Colonic mucosa (tissue), 4 donors: ENCODE measurements at regions not wholly inside any gene's neighbourhood (a gene's known extent, or its start where the extent isn't known, plus 50 kb on each side); places are given as distances from the start of the nearest gene placed in this dataset.

ENCODE experiments used
- DNase-seq: peaks from one replicate; pipeline ENCODE4 v3.0.0-alpha.2; 2020
- H3K27ac ChIP-seq: fragments of 200-600 bp; one replicate; pipeline ENCODE4 v1.8.0; 2021
- H3K27me3 ChIP-seq: fragments of 200-600 bp; one replicate; pipeline ENCODE4 v1.8.0; 2021
- H3K36me3 ChIP-seq: fragments of 200-600 bp; one replicate; pipeline ENCODE4 v1.8.0; 2021
- H3K4me1 ChIP-seq: fragments of 200-600 bp; one replicate; pipeline ENCODE4 v1.8.0; 2021; ENCODE audit warnings: mild to moderate bottlenecking
- H3K4me3 ChIP-seq: fragments of 200-600 bp; one replicate; pipeline ENCODE4 v1.8.0; 2021
- H3K9ac ChIP-seq, 2 donors: one replicate each; pipeline ENCODE4 v1.7.0; 2013; ENCODE audit warnings: control low read depth in 2 of 2, low read depth in 2 of 2, low read length in 2 of 2
- H3K9me3 ChIP-seq: fragments of 200-600 bp; one replicate; pipeline ENCODE4 v1.8.0; 2021
- intact Hi-C: fragments of 100-400 bp; cut with DNase I; formaldehyde crosslinking; loops from one replicate; pipeline ENCODE4 v1.14.1; 2022
- TF ChIP-seq, protein P1 (sequence below): fragments of 200-600 bp; IDR thresholded peaks from one replicate; pipeline ENCODE4 v1.8.0; 2022; ENCODE audit warnings: antibody characterized with exemption, mild to moderate bottlenecking
- donor health status: healthy.
- donor health status: DM: no; HTN: no; CAD: no.
- donor health status: DM: no; HTN: no; CAD: no.

DNA sequence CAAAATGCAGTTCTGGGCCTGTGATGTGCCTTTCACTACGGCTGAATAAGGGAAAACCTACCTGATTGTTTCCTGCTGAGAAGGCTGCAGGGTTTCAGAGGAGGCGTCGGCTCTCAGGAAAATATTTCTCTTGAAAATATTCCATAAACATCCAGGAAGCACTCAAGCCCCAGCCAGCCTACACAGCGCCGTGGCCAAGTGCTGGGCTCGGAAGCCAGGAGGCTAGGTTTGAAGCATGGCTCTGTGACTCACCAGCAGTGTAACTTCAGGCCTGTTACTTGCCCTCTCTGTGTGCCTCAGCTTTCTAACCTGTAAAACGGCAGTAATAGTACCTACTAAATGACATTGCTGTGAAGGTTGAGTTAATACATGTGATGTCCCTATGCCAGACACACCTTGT, 399.1 kb downstream of the GATA3 start:
- Histone ChIP-seq H3K9me3 (no peaks in the 10 kb centered on the region), H3K27me3 (no peaks in the 10 kb centered on the region), H3K27ac (no peak overlapping the region), H3K9ac (no peak overlapping the region), H3K4me3 (no peak overlapping the region), H3K36me3 (no peaks in the 10 kb centered on the region), H3K4me1 (no peaks in the 10 kb centered on the region)
- TF ChIP-seq, protein P1, sequence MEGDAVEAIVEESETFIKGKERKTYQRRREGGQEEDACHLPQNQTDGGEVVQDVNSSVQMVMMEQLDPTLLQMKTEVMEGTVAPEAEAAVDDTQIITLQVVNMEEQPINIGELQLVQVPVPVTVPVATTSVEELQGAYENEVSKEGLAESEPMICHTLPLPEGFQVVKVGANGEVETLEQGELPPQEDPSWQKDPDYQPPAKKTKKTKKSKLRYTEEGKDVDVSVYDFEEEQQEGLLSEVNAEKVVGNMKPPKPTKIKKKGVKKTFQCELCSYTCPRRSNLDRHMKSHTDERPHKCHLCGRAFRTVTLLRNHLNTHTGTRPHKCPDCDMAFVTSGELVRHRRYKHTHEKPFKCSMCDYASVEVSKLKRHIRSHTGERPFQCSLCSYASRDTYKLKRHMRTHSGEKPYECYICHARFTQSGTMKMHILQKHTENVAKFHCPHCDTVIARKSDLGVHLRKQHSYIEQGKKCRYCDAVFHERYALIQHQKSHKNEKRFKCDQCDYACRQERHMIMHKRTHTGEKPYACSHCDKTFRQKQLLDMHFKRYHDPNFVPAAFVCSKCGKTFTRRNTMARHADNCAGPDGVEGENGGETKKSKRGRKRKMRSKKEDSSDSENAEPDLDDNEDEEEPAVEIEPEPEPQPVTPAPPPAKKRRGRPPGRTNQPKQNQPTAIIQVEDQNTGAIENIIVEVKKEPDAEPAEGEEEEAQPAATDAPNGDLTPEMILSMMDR: no peak
- no peak for DNase-seq
- intact Hi-C loops: no loop called here

DNA sequence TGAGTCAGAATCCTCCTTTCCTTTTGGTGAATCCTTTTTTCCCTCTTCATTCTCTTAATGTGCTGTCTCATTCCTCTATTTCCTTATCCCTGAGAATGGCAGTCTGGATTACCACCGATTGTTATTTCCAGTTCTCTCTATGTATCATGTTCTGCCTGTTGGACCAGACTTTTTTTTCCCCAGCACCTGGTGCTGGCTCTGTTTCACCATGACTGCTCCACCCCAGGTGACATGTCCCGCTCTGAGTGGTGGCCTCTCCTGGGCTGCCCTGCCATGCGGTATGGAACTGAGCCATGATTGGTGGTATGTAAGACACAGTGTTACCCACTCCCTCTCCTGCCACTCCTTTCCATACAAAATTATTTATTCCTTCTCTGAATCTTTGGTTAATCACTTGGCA, 399.9 kb downstream of the GATA3 start:
- no peaks in the 10 kb centered on the region for H3K9me3 ChIP-seq
- TF ChIP-seq, protein P1: no peak
- intact Hi-C loops: no loop called here
- H3K4me3 ChIP-seq: no peak overlapping the region
- H3K27ac ChIP-seq: no peak overlapping the region
- no peaks in the 10 kb centered on the region for H3K36me3 ChIP-seq
- H3K27me3 ChIP-seq: no peaks in the 10 kb centered on the region
- no peak overlapping the region for H3K9ac ChIP-seq
- no peaks in the 10 kb centered on the region for H3K4me1 ChIP-seq
- DNase-seq: no peak

DNA sequence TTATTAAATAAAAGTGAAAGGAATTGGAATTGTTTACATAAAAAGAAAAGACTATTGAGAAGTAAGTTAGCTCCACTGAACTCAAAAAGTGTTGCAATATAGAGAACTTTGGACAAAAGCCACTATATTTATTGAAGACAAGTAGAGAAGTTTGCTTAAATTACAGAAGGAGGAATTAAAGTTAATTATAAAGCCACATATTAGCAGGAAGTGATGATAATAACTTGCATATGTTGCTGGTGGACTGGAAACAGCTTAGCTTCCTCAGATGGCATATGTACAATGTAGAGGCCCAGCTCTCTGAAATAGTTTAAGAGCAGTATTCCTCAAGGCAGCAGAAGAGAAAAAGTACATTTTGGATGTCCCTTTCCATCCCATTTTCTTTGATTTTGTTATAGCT, 400.7 kb downstream of the GATA3 start:
- no peaks in the 10 kb centered on the region for H3K4me1 ChIP-seq
- no peaks in the 10 kb centered on the region for H3K36me3 ChIP-seq
- H3K27me3 ChIP-seq: no peaks in the 10 kb centered on the region
- H3K4me3 ChIP-seq: no peak overlapping the region
- H3K9me3 ChIP-seq: no peaks in the 10 kb centered on the region
- TF ChIP-seq, protein P1: no peak
- H3K27ac ChIP-seq: no peak overlapping the region
- no peak overlapping the region for H3K9ac ChIP-seq
- intact Hi-C loops: no loop called here
- DNase-seq: no peak

DNA sequence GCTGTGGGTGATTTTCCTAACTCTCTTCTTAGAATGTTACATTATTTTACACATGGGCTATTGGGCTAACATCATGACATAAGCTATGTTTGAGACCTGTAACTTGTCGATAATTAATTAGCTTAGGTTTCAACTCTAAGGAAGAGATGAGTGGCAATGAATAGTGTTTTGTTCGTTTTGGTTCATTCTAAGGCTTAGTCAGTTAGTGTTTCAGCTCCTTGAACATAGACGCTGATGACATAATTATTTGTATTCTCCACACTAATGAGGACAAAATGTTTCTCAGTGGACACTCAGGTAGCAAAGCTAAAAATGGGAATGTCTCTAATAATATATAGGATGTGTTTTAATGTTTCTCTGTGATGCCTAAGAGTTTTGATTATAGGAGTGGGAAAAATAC, 401.9 kb downstream of the GATA3 start:
- no peak overlapping the region for H3K9ac ChIP-seq
- TF ChIP-seq, protein P1: no peak
- intact Hi-C loops: no loop called here
- H3K36me3 ChIP-seq: no peaks in the 10 kb centered on the region
- no peaks in the 10 kb centered on the region for H3K27me3 ChIP-seq
- no peaks in the 10 kb centered on the region for H3K9me3 ChIP-seq
- no peak overlapping the region for H3K4me3 ChIP-seq
- DNase-seq: no peak
- no peaks in the 10 kb centered on the region for H3K4me1 ChIP-seq
- no peak overlapping the region for H3K27ac ChIP-seq

DNA sequence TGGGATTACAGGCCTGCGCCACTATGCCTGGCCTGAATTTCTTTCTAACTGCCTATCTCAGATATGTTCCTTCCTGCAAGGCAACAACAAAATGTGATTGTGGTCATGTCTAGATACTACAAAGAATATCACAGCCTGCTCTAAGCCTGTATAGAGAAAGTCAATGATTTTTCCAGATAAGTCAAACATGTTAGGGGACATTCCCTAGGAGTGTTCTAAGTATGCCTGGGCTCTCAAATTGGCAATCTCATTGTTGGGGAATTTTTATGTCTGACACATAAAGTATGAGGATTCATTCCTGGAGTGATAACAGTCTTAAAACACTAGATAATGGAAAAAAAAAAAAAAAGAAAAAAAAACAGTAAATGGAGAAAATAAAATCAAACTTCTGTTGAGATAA, 406.1 kb downstream of the GATA3 start:
- TF ChIP-seq, protein P1: no peak
- Histone ChIP-seq H3K36me3 (no peaks in the 10 kb centered on the region), H3K9ac (no peak overlapping the region), H3K9me3 (no peaks in the 10 kb centered on the region), H3K4me1 (no peaks in the 10 kb centered on the region), H3K27me3 (no peaks in the 10 kb centered on the region), H3K27ac (no peak overlapping the region), H3K4me3 (no peak overlapping the region)
- DNase-seq: no peak
- intact Hi-C loops: no loop called here

DNA sequence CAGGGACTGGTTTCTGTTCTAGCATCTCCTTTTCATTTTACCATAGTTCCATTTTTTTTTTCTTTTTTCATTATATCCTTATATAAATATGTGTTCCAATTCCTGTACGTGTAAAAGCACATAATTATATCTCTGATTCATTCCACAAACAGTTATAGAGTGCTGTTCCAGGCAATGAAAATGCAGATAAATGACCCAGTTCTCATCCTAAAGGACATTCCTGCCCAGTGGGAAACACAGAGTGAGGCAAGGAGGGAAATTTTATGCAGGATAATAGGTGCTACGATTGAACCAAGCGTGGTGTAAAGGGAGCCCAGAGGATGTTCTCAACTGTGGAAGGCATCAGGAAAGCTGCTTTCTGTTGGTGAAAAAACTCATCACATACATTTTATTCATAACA, 408.1 kb downstream of the GATA3 start:
- no peak for DNase-seq
- Histone ChIP-seq H3K4me1 (no peaks in the 10 kb centered on the region), H3K27ac (no peak overlapping the region), H3K27me3 (no peaks in the 10 kb centered on the region), H3K9ac (no peak overlapping the region), H3K36me3 (no peaks in the 10 kb centered on the region), H3K4me3 (no peak overlapping the region), H3K9me3 (no peaks in the 10 kb centered on the region)
- TF ChIP-seq, protein P1: no peak
- intact Hi-C loops: no loop called here
